ENCODE measurements at regions not wholly inside any gene's neighbourhood (a gene's known extent, or its start where the extent isn't known, plus 50 kb on each side); places are given as distances from the start of the nearest gene placed in this dataset.

DNA sequence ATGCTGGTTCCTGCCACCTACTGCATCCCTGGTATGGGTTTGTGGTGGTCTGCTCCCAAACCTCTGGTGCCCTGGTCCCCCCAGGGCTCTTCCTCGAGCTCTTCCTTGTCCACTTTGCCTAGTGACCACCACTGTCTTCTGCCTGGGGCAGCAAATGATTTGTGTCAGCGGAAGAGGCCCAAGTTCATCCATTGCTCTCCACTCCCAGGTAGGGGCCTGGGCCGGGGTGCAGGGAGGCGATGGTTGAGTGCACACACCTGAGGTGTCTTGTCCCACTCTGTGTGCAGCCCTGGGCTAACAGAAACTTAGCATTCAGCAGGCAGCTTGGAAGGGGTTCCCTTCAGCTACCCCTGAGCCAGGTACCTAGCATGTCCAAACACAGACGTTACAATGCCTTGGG is 75.6 kb upstream of the SOX3 start:
- TF ChIP-seq FOXM1 (IDR thresholded peaks at IDR 0.05; ENCODE audit: borderline replicate concordance), result no peak
- no peak for TF ChIP-seq SUZ12 (IDR thresholded peaks at IDR 0.05)
- no peak for TF ChIP-seq SP1 (IDR thresholded peaks at IDR 0.05)
- TF ChIP-seq ARNT (IDR thresholded peaks at IDR 0.05), result no peak
- no peak for TF ChIP-seq BHLHE40 (IDR thresholded peaks at IDR 0.05; ENCODE audit: borderline replicate concordance)
- no peak for TF ChIP-seq ELF4 (IDR thresholded peaks at IDR 0.05)
- no peak for TF ChIP-seq FOXK2 (IDR thresholded peaks at IDR 0.05)
- TF ChIP-seq CTBP1 (IDR thresholded peaks at IDR 0.05; ENCODE audit: borderline replicate concordance), result no peak
- TF ChIP-seq TARDBP (IDR thresholded peaks at IDR 0.05), result no peak
- TF ChIP-seq FOXA1 (IDR thresholded peaks at IDR 0.05), result no peak
- TF ChIP-seq, protein P1, sequence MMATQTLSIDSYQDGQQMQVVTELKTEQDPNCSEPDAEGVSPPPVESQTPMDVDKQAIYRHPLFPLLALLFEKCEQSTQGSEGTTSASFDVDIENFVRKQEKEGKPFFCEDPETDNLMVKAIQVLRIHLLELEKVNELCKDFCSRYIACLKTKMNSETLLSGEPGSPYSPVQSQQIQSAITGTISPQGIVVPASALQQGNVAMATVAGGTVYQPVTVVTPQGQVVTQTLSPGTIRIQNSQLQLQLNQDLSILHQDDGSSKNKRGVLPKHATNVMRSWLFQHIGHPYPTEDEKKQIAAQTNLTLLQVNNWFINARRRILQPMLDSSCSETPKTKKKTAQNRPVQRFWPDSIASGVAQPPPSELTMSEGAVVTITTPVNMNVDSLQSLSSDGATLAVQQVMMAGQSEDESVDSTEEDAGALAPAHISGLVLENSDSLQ (IDR thresholded peaks at IDR 0.05), result no peak
- TF ChIP-seq L3MBTL2 (conservative IDR thresholded peaks at IDR 0.05), result no peak

Measured in HEK293T (cell line).